ENCODE measurements at regions not wholly inside any gene's neighbourhood (a gene's known extent, or its start where the extent isn't known, plus 50 kb on each side); places are given as distances from the start of the nearest gene placed in this dataset.
A peak's percentile ranks its signal among the peaks of the same experiment; 100 is the strongest.

DNA sequence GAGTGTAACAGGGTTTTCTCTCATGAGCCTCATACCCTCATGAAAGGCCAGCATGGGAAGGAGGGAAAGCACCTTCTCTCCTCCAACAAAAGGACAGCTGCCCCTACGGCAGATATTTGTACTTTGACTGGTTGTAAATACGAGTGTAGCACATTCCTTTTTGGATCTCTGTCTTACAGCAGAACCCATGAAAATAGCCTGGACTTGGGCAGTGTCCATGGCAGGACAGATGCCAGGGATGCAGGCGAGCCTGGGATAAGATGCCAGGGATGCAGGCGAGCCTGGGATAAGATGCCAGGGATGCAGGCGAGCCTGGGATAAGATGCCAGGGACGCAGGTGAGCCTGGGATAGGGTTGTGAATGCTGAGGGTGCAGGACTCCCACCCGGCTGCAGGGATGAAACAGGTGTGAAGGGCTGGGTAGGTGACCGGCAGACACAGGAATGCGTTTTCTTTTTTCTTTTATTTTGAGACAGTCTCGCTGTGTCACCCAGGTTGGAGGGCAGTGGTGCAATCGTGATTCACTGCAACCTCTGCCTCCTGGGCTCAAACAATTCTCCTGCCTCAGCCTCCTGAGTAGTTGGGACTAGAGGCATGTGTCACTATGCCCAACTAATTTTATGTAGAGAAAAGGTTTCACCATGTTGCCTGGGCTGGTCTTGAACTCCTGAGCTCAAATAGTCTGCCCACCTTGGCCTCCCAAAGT is 120.0 kb downstream of the BEGAIN start:
- DNase-seq (ENCODE audit: low spot score): no peak

DNA sequence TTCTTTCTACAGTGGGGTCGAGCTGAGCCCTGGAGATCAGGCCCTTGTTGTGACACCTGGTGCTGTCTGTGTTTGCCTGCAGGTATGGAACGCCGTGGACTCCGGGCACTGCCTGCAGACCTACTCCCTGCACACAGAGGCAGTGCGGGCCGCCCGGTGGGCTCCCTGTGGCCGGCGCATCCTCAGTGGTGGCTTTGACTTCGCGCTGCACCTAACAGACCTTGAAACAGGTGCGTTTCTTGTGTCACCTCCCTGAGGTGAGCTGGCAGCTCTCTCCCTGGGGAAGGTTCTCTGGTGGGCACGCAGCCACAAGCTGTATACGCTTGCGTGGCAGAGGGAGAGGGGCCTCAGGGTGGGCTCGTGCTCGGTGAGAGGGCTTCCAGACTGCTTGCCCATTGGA is 119.3 kb downstream of the BEGAIN start:
- DNase-seq (ENCODE audit: low spot score): no peak

DNA sequence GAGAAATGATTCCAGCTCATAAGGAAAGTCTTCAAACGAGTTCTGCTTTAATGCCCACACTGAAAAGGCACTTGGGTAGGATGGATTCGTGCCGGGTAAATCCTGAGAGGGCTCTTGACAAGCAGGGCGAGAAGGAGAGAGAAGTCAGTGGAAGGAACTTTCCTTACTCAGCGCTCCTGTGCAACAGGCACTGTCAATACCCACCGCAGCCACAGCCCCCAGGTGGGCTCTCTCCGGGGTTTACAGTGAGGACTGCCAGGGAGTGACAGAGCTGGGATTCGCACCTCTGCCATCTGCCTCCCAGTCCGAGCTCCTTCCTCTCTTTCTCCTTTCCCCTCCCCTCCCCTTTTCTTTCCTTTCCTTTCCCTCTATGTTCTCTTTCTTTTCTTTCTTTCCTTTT is 118.7 kb downstream of the BEGAIN start:
- DNase-seq (ENCODE audit: low spot score): no peak

DNA sequence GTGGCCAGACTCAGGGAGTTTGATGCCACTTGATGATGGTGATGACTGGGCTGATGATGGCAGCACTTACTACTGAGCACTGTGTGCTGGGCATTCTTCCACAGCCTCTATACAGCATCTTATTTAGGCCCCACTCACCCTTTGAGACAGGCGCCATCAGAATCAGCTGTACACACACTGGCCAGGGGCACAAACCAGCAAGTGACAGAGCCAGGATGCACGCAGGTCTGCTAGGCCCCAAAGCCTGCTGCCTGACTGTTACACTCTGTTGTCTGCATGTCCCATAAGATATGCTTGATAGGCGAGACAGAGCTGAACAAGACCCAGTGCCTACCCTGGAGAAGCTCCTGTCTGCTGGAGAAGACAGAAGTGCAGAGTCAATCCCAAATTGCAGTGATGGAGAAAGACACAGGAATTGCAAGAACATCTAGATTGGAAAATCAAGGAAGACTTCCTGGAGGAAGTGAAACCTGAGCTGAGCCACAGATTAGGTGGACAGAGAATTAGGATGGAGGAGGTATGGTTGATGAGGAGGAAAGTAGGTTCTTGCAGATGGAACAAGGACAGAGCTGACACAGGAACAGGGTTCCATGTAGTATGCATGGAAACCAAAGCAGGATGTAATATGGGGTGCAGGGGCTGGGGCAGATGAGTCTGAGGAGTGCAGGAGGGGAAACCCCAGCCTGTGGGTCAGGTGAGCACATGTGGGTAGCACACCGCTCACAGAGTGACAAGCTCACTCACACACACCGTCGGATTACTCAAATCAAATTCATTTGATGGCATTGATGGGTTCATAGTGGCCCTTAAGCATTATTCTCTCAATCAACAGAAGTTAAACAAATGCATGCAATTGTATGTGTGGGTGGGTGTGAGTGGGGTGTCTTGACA is 117.3 kb downstream of the BEGAIN start:
- no peak for DNase-seq (ENCODE audit: low spot score)

DNA sequence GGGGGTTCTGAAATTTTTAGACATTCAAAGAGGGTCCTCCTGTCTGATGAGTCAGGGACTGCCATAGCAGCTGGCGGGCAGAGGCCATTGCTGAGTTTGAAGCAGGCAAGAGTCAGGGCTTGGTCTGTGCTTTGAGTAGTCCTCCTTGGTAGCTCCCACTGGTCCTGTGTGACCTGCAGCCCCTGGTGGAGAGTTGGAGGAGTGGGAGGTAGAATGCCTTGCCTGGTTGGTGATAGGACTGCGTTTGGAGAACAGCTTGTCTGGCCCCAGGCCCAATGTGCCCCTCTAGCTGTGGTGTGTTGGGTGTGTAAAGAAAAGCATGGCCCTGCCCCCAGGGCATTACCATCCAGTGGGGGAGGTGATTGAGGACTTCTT is 116.7 kb downstream of the BEGAIN start:
- DNase-seq (ENCODE audit: low spot score): no peak

DNA sequence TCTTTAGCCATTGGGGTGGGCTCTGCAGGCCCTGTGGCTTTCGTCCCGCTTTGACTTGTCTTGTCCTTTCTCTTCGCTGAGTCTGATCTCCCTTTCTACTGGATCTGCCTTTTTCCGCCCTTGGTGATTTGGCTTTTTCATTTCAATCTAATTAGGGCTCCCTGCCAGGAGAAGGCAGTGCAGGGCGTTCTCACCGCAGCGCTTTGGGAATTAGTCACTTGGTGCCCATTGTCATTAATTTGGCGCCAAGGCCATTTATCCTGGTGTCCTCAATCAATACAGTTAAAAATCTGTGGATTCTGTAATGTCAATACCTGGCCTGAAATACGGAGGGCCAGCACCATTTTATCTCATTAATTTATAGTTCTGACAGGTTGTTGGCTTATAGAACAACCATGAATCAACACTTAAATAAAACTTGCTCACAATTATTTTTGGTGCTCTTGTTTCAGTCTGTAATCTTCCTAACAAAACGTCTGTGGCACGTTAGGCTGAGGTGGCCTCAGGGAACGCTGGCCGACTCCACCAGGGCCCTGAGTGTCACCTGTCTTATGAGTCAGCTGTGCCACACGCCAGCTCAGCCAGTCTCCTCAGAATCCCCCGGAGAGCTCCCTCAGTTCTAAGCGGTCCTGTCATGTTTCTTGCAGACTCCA is 115.7 kb downstream of the BEGAIN start:
- DNase-seq (ENCODE audit: low spot score): no peak

DNA sequence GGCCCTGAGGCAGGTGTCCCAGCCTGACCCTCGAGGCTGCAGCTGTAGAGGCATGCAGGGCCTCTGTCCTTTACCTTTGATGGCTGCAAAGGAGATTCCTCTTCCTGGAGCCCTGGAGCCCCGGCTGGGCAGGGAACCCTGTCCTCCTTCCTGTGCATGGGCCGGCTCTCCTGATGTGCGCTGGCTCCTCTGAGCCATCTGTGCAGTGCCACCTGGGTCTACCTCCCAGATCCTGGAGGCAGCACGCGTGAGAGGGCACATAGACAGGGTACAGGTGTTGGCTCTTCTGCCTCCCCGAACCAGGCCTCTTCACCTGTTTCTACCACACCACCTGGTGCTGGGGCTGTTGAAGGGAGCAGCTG is 115.1 kb downstream of the BEGAIN start:
- DNase-seq (ENCODE audit: low spot score): no peak

DNA sequence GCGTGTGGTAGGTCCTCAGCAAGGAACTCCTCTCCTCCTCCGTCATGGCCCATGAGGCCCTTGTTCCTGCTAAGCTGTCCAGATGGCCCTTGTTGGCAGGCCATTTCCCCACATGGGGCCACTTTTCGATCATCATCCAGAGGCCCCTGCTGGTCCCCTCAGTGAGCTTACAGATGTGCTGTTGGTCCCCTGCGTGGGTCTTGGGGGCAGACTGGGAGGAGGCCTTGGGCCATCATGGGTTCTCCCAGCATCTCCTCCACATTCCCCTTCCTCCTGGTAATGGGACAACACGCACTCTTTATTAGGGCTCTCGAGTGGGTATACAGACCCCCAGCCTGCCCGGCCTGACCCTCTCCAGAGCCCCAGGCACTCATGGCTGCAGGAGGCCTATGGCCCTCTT is 114.7 kb downstream of the BEGAIN start:
- no peak for DNase-seq (ENCODE audit: low spot score)

DNA sequence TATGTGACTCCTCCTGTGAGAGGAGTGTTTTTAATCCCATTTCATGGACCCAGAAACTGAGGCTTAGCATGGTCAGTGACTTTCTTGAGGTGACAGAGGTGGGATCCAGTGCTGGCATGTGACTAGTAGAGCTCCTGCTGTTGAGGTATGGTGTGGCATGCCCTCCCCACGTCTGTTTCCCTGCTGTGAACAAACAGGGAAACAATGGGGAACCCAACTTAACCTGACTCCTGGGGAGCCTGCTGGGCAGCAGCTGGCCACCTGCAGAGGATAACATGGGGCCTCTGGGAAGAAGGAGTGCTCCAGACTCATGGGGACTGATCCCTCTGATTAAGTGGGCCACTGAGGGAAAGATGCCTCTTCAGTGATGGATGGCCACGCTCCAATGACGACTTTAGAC is 114.0 kb downstream of the BEGAIN start:
- DNase-seq (ENCODE audit: low spot score): no peak

DNA sequence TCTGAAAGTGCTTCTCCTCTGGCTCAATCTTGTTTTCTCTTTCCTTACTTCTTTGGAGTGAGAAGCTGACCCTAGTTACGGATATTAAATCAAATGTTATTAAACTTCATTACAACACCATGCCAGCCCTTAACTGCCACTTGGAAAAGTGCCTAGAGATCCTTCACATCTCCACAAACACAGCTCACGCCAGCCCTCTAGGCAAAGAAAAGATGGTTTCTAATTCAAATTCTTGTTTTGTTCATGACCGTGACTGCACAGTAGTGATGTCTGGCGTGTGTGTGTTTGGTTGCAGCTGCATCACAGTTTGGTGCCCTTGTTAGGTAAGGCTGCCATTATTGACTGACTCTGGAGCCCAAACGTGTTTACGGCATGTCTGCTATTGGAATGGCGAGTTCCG is 113.0 kb downstream of the BEGAIN start:
- DNase-seq (ENCODE audit: low spot score): no peak

DNA sequence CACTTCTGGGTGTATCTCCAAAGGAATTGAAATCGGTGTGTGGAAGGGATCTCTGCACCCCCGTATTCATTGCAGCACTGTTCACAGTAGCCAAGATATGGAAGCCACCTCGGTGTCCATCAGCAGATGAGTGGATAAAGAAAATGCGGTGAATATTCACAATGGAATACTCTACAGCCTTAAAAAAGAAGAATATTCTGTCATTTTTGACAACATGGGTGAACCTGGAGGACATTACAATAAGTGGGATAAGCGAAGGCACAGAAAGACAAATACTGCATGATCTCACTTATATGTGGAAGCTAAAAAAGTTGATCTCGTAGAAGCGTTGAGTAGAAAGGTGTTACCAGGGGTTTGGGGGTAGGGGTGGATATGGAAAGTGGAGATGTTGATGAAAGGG is 111.9 kb downstream of the BEGAIN start:
- no peak for DNase-seq (ENCODE audit: low spot score)

DNA sequence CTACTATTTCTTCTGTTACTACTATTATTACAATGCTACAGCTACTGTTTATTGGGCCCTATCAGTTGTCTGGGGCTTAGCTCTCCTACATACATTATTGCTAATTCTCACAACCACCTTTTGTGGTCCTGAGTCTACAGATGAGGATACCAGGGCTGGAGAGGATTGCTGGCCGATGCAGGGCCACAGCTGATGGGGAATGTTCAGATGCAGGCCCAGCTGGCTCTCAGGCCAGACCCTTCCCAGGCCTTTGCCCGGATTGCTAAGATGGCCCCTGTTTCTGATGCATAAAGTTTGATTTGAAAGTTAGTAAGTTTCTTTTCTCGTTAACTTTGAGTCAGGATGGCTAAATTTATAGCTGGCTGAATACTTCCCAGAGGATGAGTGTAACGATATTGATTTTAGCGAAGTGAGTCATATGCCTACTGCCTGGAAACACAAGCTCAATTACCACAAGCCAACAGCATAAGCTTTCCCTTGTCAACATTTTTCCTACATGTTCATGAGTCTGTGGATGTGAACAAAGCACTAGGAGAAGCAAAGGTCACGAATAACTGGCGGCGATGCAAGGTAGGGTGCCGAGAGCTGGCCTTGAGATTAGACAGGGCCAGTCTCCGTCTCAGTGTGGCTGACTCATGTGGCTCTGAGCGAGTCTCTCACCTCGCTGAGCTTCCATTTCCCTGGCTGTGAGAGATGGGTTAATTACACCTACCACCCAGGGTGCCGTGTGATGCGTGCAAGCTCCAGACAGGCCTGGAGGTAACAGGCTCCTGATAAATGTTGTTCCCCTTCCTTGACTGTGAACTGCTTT is 111.0 kb downstream of the BEGAIN start:
- no peak for DNase-seq (ENCODE audit: low spot score)

DNA sequence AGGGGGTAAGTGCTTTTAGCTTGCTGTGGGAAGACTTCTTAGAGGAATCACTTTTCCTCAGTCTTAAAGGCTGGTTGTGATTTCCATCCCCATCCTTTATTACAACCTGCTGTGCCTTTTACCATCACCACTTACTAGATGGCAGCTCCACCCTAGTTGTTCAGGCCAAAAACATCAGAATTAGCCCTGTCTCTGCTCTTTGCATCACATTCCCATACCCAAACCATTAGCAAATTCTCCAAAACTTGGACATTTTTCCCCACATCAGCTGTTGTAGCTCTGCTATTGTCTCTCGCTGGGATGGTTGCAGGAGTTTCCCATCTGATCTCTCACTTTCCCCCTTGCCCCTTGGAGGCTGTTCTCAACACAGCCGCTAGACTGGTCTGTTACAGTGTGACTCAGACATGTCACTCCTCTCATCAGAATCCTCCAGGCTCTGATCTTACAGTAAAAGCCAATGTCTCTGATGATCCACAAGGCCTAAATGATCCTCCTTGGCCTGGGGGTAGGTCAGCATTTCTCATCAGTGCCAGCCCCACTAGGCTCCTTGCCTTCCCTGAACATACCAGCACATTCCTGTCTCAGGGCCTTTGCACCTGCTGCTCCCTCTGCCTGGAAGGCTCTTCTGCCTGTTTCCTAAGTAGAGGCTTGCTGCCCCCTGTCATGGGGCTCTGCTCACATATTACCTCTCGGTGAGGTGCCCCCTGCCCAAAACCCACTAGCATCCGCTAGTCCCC is 102.5 kb downstream of the BEGAIN start:
- DNase-seq (ENCODE audit: low spot score): no peak

DNA sequence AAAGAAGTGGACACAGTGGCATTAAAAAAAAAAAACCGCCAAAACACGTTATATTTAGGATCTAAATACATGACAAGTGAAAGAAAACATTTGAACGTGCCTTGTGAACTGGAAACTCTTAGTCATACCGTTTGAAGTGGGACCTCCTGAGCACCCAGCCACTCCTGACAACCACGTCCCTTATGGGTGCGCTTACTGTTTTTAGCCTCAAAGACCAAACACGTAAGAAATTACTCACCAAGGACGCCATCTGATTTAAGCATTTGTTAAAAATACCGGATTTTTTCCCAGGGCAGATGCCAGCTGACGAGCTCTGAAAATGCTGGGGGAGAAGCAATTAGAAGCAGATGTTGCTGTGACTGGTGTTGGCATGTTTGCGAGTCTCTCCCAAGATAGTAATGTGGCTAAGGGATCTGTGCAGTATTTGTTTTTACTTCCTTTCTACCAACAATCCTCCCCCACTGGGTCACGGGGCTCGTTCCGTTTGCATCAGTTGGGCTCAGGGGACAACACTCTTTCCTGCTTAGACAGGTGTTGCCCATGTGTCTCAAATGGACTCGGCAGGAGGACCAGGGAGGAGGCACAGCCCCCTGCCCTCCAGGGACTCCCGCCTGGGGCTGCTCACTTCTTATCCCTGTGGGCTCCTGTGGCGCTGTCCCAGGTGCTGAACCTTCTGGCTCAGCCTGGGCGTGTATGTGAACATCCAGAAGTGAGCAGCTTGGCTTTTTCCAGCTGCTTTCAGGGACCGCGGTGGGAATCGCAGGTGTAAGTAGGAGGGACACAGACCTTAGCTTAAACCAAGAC is 101.0 kb downstream of the BEGAIN start:
- peak; percentile 86 for DNase-seq (ENCODE audit: low spot score)

All from left forelimb (tissue), 1 donor.